Right lobe of liver (tissue), 4 donors: ENCODE measurements at regions not wholly inside any gene's neighbourhood (a gene's known extent, or its start where the extent isn't known, plus 50 kb on each side); places are given as distances from the start of the nearest gene placed in this dataset.

Experiments
- POLR2A ChIP-seq: fragments of 450-650 bp; IDR thresholded peaks from one replicate; pipeline ENCODE4 v1.6.1; 2017; ENCODE audit warnings: antibody characterized with exemption, mild to moderate bottlenecking
- TF ChIP-seq, protein P1 (sequence below), 4 donors: fragments of 200-600 bp in 3 of 4; fragments of 450-650 bp in 1 of 4; IDR thresholded peaks; one replicate each; pipeline versions ENCODE4 v1.5.1 to v1.8.0; 2016 to 2022; ENCODE audit warnings: antibody characterized with exemption in 4 of 4, mild to moderate bottlenecking in 2 of 4
- donor health status: DM: no; HTN: no; CAD: no.
- donor health status: DM: no; HTN: no; CAD: no.
- donor health status: DM: no; HTN: yes; CAD: no.

DNA sequence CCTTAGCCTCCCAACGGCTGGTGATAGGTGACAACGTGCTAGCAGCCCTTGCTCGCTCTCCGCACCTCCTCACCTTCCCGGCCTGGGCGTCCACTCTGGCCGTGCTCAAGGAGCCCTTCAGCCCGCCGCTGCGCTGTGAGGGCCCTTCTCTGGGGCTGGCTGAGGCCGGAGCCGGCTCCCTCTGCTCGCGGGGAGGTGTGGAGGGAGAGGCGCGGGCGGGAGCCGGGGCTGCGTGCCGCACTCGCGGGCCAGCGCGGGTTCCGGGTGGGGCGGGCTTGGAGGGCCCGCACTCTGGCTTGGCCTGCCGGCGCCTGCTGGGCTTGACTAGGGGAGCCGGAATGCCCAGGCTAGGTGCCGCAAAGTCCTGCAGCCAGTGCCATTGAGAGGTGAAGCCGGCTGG is 131.1 kb downstream of the CCER1 start:
- TF ChIP-seq, protein P1, sequence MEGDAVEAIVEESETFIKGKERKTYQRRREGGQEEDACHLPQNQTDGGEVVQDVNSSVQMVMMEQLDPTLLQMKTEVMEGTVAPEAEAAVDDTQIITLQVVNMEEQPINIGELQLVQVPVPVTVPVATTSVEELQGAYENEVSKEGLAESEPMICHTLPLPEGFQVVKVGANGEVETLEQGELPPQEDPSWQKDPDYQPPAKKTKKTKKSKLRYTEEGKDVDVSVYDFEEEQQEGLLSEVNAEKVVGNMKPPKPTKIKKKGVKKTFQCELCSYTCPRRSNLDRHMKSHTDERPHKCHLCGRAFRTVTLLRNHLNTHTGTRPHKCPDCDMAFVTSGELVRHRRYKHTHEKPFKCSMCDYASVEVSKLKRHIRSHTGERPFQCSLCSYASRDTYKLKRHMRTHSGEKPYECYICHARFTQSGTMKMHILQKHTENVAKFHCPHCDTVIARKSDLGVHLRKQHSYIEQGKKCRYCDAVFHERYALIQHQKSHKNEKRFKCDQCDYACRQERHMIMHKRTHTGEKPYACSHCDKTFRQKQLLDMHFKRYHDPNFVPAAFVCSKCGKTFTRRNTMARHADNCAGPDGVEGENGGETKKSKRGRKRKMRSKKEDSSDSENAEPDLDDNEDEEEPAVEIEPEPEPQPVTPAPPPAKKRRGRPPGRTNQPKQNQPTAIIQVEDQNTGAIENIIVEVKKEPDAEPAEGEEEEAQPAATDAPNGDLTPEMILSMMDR (IDR thresholded peaks at IDR 0.05) = no peak
- no peak for TF ChIP-seq POLR2A
